Heart left ventricle (tissue), 13 donors: ENCODE measurements at regions not wholly inside any gene's neighbourhood (a gene's known extent, or its start where the extent isn't known, plus 50 kb on each side); places are given as distances from the start of the nearest gene placed in this dataset.

Experiments used
- CTCF ChIP-seq, 12 donors: fragments of 200-600 bp; sonication (generic) in 4 of 12; IDR thresholded peaks; one replicate each; pipeline versions ENCODE4 v1.5.0 to v1.8.0; 2018 to 2022; ENCODE audit warnings: antibody characterized with exemption in 12 of 12, mild to moderate bottlenecking in 5 of 12
- POLR2A ChIP-seq, 2 donors: fragments of 450-650 bp; IDR thresholded peaks; one replicate each; pipeline ENCODE4 v1.6.1; 2017; ENCODE audit warnings: antibody characterized with exemption in 2 of 2, mild to moderate bottlenecking in 2 of 2, moderate library complexity in 2 of 2
- donor health status: ischemic (EF 13 %, LVEDD 7.1; RV severe dilation, severe dysfunction).
- donor health status: DM: no; HTN: yes; CAD: no.
- donor health status: DM: no; HTN: no; CAD: no.
- donor health status: ischemic (EF 25% LVEDD 6.9; RV normal size, moderate dysfunction).
- donor health status: ischemic (EF 25% LVEDD 5.7; RV mildly dilated, moderate dysfunction).
- donor health status: ischemic (EF 35%, LVEDD 5.7; RV mildly dilated, moderate dysfunction).
- donor health status: nonischemic (EF 11% LVEDD 7.7; RV severe dilation, severe dysfunction).
- donor health status: DM: yes; HTN: yes; CAD: no.
- donor health status: PGD.
- donor health status: ischemic (EF 29% LVEDD 5.4; RV normal size, mild dysfunction).
- donor health status: nonischemic (EF 23%, LVEDD 6.1; RV moderate dilation, normal function).

GRCh38 chr2:5548991-5549715, 143.0 kb upstream of the SOX11 start:
- TF ChIP-seq CTCF (IDR thresholded peaks at IDR 0.05) (no peak), POLR2A (IDR thresholded peaks at IDR 0.05) (no peak)
